Activated naive CD8-positive, alpha-beta T cell treated with anti-CD3 and anti-CD28 coated beads, Interleukin-2, amount 50 U/mL, for 24 hours (primary cell): ENCODE measurements at regions not wholly inside any gene's neighbourhood (a gene's known extent, or its start where the extent isn't known, plus 50 kb on each side); places are given as distances from the start of the nearest gene placed in this dataset.

ENCODE experiments used
- ATAC-seq: fragments of 150-1000 bp; cut with Tn5 transposase; one replicate; pipeline ENCODE4 v1.10.0; 2021
- DNase-seq: peaks from one replicate; pipeline ENCODE4 v3.0.0; 2021
- H3K27ac Mint-ChIP-seq: one replicate; pipeline ENCODE4 v1.8.0; 2021; ENCODE audit warnings: mild to moderate bottlenecking, mixed read lengths
- H3K27me3 Mint-ChIP-seq: one replicate; pipeline ENCODE4 v1.8.0; 2021; ENCODE audit warnings: mixed read lengths
- H3K36me3 Mint-ChIP-seq: one replicate; pipeline ENCODE4 v1.8.0; 2021; ENCODE audit warnings: low read depth, mixed read lengths
- H3K4me1 Mint-ChIP-seq: one replicate; pipeline ENCODE4 v1.8.0; 2021; ENCODE audit warnings: mixed read lengths
- H3K4me3 Mint-ChIP-seq: one replicate; pipeline ENCODE4 v1.8.0; 2021; ENCODE audit warnings: mild to moderate bottlenecking, moderate library complexity, mixed read lengths
- H3K9me3 Mint-ChIP-seq: one replicate; pipeline ENCODE4 v1.8.0; 2021; ENCODE audit warnings: mixed read lengths

GRCh38 chr20:16158090-16158975 is 414.9 kb downstream of the KIF16B start:
- no peaks in the 10 kb centered on the region for H3K27me3 Mint-ChIP-seq

GRCh38 chr20:16147916-16148315 is 425.3 kb downstream of the KIF16B start:
- ATAC-seq (no peak), DNase-seq (no peak)
- Mint-ChIP-seq H3K27ac (no peak overlapping the region), H3K36me3 (no peaks in the 10 kb centered on the region), H3K4me1 (no peaks in the 10 kb centered on the region), H3K4me3 (no peak overlapping the region), H3K9me3 (peaks cover 30% of the 10 kb centered on the region), H3K27me3 (no peaks in the 10 kb centered on the region)

More at GRCh38 chr20:16158090-16158975, 414.9 kb downstream of the KIF16B start:
- ATAC-seq, result no peak
- Mint-ChIP-seq H3K36me3 (no peaks in the 10 kb centered on the region), H3K4me3 (no peak overlapping the region), H3K4me1 (peaks cover 1% of the 10 kb centered on the region), H3K9me3 (peaks cover 4% of the 10 kb centered on the region), H3K27ac (no peak overlapping the region)
- DNase-seq, result peak; percentile 5

- Mint-ChIP-seq H3K27ac (no peak overlapping the region), H3K27me3 (no peaks in the 10 kb centered on the region), H3K9me3 (peaks cover 27% of the 10 kb centered on the region), H3K4me3 (no peak overlapping the region), H3K4me1 (no peaks in the 10 kb centered on the region), H3K36me3 (no peaks in the 10 kb centered on the region)
- no peak for ATAC-seq
- DNase-seq, result no peak
Measured at GRCh38 chr20:16147216-16147615, 426.0 kb downstream of the KIF16B start.

- no peaks in the 10 kb centered on the region for H3K27me3 Mint-ChIP-seq
Measured at GRCh38 chr20:16145919-16146318, 427.3 kb downstream of the KIF16B start.

GRCh38 chr20:16143596-16143995 is 429.7 kb downstream of the KIF16B start:
- H3K4me3 Mint-ChIP-seq, result no peak overlapping the region
- H3K27ac Mint-ChIP-seq, result no peak overlapping the region
- H3K9me3 Mint-ChIP-seq, result peaks cover 18% of the 10 kb centered on the region
- H3K27me3 Mint-ChIP-seq, result no peaks in the 10 kb centered on the region
- DNase-seq, result no peak
- no peak for ATAC-seq
- H3K4me1 Mint-ChIP-seq, result no peaks in the 10 kb centered on the region
- H3K36me3 Mint-ChIP-seq, result no peaks in the 10 kb centered on the region

More at GRCh38 chr20:16145919-16146318, 427.3 kb downstream of the KIF16B start:
- Mint-ChIP-seq H3K36me3 (no peaks in the 10 kb centered on the region), H3K9me3 (peaks cover 27% of the 10 kb centered on the region), H3K4me3 (no peak overlapping the region), H3K27ac (no peak overlapping the region), H3K4me1 (no peaks in the 10 kb centered on the region)
- no peak for DNase-seq
- ATAC-seq, result no peak

GRCh38 chr20:16135630-16136029 is 437.6 kb downstream of the KIF16B start:
- H3K36me3 Mint-ChIP-seq, result no peaks in the 10 kb centered on the region
- H3K4me1 Mint-ChIP-seq, result no peaks in the 10 kb centered on the region
- ATAC-seq (no peak), DNase-seq (no peak)
- no peak overlapping the region for H3K27ac Mint-ChIP-seq
- no peak overlapping the region for H3K4me3 Mint-ChIP-seq
- peaks cover 18% of the 10 kb centered on the region for H3K9me3 Mint-ChIP-seq
- H3K27me3 Mint-ChIP-seq, result no peaks in the 10 kb centered on the region

GRCh38 chr20:16132036-16132798 is 441.0 kb downstream of the KIF16B start:
- Mint-ChIP-seq H3K4me1 (no peaks in the 10 kb centered on the region), H3K9me3 (peaks cover 9% of the 10 kb centered on the region), H3K27me3 (no peaks in the 10 kb centered on the region), H3K27ac (no peak overlapping the region), H3K4me3 (no peak overlapping the region), H3K36me3 (no peaks in the 10 kb centered on the region)
- no peak for ATAC-seq
- DNase-seq, result no peak

- Mint-ChIP-seq H3K4me3 (no peak overlapping the region), H3K27me3 (no peaks in the 10 kb centered on the region), H3K36me3 (no peaks in the 10 kb centered on the region), H3K4me1 (no peaks in the 10 kb centered on the region), H3K27ac (no peak overlapping the region), H3K9me3 (no peaks in the 10 kb centered on the region)
- no peak for DNase-seq
- ATAC-seq, result no peak
Measured at GRCh38 chr20:16129411-16129810, 443.8 kb downstream of the KIF16B start.

GRCh38 chr20:16128538-16129106 is 444.6 kb downstream of the KIF16B start:
- Mint-ChIP-seq H3K36me3 (no peaks in the 10 kb centered on the region), H3K9me3 (no peaks in the 10 kb centered on the region)
- DNase-seq, result no peak

GRCh38 chr20:16125816-16126215 is 447.4 kb downstream of the KIF16B start:
- no peak overlapping the region for H3K27ac Mint-ChIP-seq
- no peak overlapping the region for H3K4me3 Mint-ChIP-seq
- no peaks in the 10 kb centered on the region for H3K36me3 Mint-ChIP-seq
- ATAC-seq (no peak), DNase-seq (no peak)
- H3K4me1 Mint-ChIP-seq, result no peaks in the 10 kb centered on the region
- no peaks in the 10 kb centered on the region for H3K27me3 Mint-ChIP-seq
- no peaks in the 10 kb centered on the region for H3K9me3 Mint-ChIP-seq

More at GRCh38 chr20:16128538-16129106, 444.6 kb downstream of the KIF16B start:
- H3K4me1 Mint-ChIP-seq, result no peaks in the 10 kb centered on the region
- H3K27ac Mint-ChIP-seq, result no peak overlapping the region
- no peaks in the 10 kb centered on the region for H3K27me3 Mint-ChIP-seq
- no peak for ATAC-seq
- H3K4me3 Mint-ChIP-seq, result no peak overlapping the region

GRCh38 chr20:16124911-16125776 is 448.1 kb downstream of the KIF16B start:
- Mint-ChIP-seq H3K4me3 (no peak overlapping the region), H3K27me3 (no peaks in the 10 kb centered on the region), H3K9me3 (no peaks in the 10 kb centered on the region), H3K4me1 (no peaks in the 10 kb centered on the region), H3K27ac (no peak overlapping the region), H3K36me3 (no peaks in the 10 kb centered on the region)
- ATAC-seq (no peak), DNase-seq (no peak)

- no peaks in the 10 kb centered on the region for H3K36me3 Mint-ChIP-seq
- no peak for ATAC-seq
- DNase-seq, result no peak
- no peak overlapping the region for H3K4me3 Mint-ChIP-seq
- no peaks in the 10 kb centered on the region for H3K27me3 Mint-ChIP-seq
- H3K4me1 Mint-ChIP-seq, result no peaks in the 10 kb centered on the region
- no peaks in the 10 kb centered on the region for H3K9me3 Mint-ChIP-seq
- no peak overlapping the region for H3K27ac Mint-ChIP-seq
Measured at GRCh38 chr20:16124491-16124890, 448.8 kb downstream of the KIF16B start.

GRCh38 chr20:16123623-16124022 is 449.6 kb downstream of the KIF16B start:
- H3K27me3 Mint-ChIP-seq, result no peaks in the 10 kb centered on the region
- H3K36me3 Mint-ChIP-seq, result no peaks in the 10 kb centered on the region
- no peak overlapping the region for H3K27ac Mint-ChIP-seq
- H3K9me3 Mint-ChIP-seq, result no peaks in the 10 kb centered on the region
- ATAC-seq (no peak), DNase-seq (no peak)
- H3K4me1 Mint-ChIP-seq, result no peaks in the 10 kb centered on the region
- H3K4me3 Mint-ChIP-seq, result no peak overlapping the region

GRCh38 chr20:16119909-16120308 is 453.3 kb downstream of the KIF16B start:
- no peaks in the 10 kb centered on the region for H3K27me3 Mint-ChIP-seq
- no peaks in the 10 kb centered on the region for H3K4me1 Mint-ChIP-seq
- H3K4me3 Mint-ChIP-seq, result no peak overlapping the region
- no peaks in the 10 kb centered on the region for H3K9me3 Mint-ChIP-seq
- H3K27ac Mint-ChIP-seq, result no peak overlapping the region
- H3K36me3 Mint-ChIP-seq, result no peaks in the 10 kb centered on the region
- DNase-seq (no peak), ATAC-seq (no peak)
